H1 (cell line): ENCODE measurements at regions not wholly inside any gene's neighbourhood (a gene's known extent, or its start where the extent isn't known, plus 50 kb on each side); places are given as distances from the start of the nearest gene placed in this dataset.

Experiments
- TF ChIP-seq, protein P1 (sequence below): IDR thresholded peaks from 2 replicates; pipeline ENCODE4 v1.6.1; 2011; ENCODE audit warnings: low read length, improper control_type of control experiment

DNA sequence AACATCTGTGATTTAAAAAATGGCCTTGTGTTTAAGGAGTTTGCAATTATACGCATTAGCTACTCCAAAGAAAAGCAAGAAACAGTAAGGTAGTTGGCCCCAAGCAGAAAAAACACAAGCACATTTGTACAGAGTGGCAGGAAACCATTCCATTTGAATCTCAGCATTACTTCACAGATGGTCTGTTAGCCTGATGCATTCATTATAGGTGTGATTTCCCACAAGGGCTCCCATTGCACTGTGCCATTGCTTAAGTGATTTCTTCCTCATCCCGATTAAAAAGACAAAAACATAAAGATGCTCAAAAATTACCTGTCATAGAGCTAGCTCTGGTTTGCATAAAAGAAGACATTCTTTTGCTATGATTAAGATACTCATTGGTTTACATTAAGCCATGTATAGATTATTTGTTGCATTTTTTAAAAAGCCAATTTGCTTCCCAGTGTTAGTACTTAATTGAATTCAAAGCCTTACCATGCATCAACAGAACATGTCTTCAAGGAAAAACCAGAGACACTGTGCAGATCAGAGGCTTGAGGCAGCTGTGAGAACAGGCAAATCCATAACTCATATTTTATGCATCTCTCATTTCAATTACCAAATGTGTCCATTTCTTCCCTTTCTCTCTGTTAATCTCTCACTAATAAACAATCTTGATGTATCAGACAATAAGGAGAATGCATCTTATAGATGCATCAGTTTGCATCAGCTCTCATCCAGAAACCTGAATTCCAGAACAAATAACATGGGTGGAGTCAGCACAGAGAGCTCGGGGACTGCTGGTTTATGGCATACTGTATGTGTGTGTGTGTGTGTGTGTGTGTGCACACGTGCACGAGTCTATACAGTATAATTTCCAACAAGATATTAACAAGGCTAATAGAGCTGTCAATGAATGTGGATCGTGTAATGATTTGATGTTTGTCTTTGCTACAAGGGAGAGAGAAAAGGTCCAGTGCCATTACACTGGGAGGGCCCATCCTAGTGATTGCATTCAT is 558.6 kb upstream of the HS6ST1 start (continued):
- TF ChIP-seq, protein P1, sequence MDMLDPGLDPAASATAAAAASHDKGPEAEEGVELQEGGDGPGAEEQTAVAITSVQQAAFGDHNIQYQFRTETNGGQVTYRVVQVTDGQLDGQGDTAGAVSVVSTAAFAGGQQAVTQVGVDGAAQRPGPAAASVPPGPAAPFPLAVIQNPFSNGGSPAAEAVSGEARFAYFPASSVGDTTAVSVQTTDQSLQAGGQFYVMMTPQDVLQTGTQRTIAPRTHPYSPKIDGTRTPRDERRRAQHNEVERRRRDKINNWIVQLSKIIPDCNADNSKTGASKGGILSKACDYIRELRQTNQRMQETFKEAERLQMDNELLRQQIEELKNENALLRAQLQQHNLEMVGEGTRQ = no peak
